Right lobe of liver (tissue), 4 donors: ENCODE measurements at regions not wholly inside any gene's neighbourhood (a gene's known extent, or its start where the extent isn't known, plus 50 kb on each side); places are given as distances from the start of the nearest gene placed in this dataset.

Experiments used
- POLR2A ChIP-seq: fragments of 450-650 bp; IDR thresholded peaks from one replicate; pipeline ENCODE4 v1.6.1; 2017; ENCODE audit warnings: antibody characterized with exemption, mild to moderate bottlenecking
- TF ChIP-seq, protein P1 (sequence below), 4 donors: fragments of 200-600 bp in 3 of 4; fragments of 450-650 bp in 1 of 4; IDR thresholded peaks; one replicate each; pipeline versions ENCODE4 v1.5.1 to v1.8.0; 2016 to 2022; ENCODE audit warnings: antibody characterized with exemption in 4 of 4, mild to moderate bottlenecking in 2 of 4
- donor health status: DM: no; HTN: no; CAD: no.
- donor health status: DM: no; HTN: no; CAD: no.
- donor health status: DM: no; HTN: yes; CAD: no.

- TF ChIP-seq, protein P1, sequence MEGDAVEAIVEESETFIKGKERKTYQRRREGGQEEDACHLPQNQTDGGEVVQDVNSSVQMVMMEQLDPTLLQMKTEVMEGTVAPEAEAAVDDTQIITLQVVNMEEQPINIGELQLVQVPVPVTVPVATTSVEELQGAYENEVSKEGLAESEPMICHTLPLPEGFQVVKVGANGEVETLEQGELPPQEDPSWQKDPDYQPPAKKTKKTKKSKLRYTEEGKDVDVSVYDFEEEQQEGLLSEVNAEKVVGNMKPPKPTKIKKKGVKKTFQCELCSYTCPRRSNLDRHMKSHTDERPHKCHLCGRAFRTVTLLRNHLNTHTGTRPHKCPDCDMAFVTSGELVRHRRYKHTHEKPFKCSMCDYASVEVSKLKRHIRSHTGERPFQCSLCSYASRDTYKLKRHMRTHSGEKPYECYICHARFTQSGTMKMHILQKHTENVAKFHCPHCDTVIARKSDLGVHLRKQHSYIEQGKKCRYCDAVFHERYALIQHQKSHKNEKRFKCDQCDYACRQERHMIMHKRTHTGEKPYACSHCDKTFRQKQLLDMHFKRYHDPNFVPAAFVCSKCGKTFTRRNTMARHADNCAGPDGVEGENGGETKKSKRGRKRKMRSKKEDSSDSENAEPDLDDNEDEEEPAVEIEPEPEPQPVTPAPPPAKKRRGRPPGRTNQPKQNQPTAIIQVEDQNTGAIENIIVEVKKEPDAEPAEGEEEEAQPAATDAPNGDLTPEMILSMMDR (IDR thresholded peaks at IDR 0.05): no peak
- no peak for TF ChIP-seq POLR2A
These were observed 72.4 kb upstream of the USP47 start for GRCh38 chr11:11769362-11769761.
